NCI-H524 (cell line): ENCODE measurements at regions not wholly inside any gene's neighbourhood (a gene's known extent, or its start where the extent isn't known, plus 50 kb on each side); places are given as distances from the start of the nearest gene placed in this dataset.

ENCODE experiments used
- DNase-seq, 2 experiments: peaks; one replicate each; lab custom pipeline; 2025; lab: John Stamatoyannopoulos, UW

GRCh38 chr9:17018540-17019196, 116.2 kb upstream of the CNTLN start:
- no peak for DNase-seq

- DNase-seq = no peak
These were observed 116.8 kb upstream of the CNTLN start for GRCh38 chr9:17017931-17018491.

DNA sequence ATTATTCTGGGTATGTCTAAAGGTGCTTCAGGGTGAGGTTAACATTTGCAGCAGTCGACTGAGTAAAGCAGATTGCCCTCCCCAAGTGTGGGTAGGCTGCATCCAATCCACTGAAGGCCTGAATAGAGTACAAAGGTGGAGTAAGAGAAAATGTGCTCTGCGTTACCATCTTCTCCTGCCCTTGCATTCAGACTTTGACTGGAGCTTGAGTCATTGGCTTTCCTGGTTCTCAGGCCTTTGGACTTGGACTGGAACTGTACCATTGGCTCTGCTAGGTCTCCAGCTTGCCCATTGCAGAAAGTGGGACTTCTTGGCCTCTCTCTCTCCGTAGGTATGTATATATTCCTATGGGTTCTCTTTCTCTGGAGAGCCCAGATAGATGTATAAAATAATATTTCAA, 120.9 kb upstream of the CNTLN start:
- DNase-seq = no peak

GRCh38 chr9:17013010-17013409, 121.8 kb upstream of the CNTLN start:
- DNase-seq = no peak

GRCh38 chr9:17011880-17012279, 123.0 kb upstream of the CNTLN start:
- DNase-seq = no peak

GRCh38 chr9:17009071-17009470, 125.8 kb upstream of the CNTLN start:
- no peak for DNase-seq

GRCh38 chr9:17005056-17005823, 129.6 kb upstream of the CNTLN start:
- no peak for DNase-seq

DNA sequence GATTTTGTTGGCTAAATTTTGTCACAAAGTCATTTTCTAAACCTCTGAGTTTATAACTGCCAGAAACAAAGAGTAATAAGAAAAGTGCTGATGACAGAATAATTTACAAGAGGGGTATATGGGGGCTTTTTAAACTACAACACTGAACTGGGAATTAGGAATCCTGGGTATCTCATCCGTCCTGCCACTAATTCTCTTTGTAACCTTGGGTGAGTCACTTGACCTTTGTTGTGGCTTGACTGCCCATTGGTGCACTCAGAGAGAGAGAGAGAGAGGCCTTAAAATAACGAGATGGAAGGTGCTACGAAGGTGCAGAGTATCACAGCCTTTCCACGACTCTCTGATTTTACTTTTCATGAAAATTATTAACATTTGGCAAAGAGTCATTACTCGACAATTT, 130.3 kb upstream of the CNTLN start:
- no peak for DNase-seq

GRCh38 chr9:17003576-17004240, 131.1 kb upstream of the CNTLN start:
- no peak for DNase-seq

DNA sequence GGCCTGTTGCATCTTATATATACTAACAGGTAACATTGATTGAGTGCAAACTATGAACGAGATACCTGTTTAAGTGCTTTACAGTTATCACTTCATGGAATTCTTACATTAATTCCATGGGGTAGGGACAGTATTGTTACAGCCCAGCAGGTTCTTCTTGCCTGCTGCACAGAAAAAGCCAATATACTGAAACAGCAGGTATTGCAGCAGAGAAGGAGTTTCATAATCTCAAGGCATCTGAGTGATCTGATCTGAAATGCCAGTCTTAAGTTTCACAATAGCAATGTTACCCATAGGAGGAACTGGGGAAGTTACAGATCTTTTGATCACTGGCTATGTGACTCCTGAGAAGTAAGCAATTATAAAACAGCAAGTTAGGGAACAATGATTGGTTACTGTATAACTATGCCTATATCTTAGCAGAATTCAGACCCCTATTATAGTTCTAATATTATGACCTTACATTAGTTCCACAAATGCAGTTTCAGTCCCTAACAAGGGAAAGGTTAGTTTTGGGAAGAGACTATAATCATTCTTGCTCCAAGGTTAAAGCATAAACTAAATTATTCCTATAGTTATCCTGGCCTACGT, 126.5 kb upstream of the BNC2 start:
- DNase-seq = no peak

DNA sequence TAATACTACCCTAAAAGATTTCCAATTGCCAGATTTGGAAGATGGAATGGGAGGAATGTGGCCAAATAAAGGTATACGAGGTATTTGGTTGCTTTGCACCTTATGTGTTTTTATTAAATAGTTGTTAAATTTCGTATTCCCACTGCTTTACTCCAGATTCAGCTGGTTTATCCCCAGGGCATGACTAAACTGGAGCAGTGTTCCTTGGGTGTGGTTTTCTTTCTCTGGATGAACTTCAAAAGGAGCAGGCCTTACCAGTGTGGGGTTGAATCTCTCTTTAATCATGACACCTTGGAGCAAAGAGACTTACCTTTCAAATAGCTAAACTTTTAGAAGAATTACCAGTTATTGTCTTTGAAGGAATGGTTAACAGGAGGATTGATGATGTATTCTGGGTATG, 121.7 kb upstream of the BNC2 start:
- DNase-seq = no peak

DNA sequence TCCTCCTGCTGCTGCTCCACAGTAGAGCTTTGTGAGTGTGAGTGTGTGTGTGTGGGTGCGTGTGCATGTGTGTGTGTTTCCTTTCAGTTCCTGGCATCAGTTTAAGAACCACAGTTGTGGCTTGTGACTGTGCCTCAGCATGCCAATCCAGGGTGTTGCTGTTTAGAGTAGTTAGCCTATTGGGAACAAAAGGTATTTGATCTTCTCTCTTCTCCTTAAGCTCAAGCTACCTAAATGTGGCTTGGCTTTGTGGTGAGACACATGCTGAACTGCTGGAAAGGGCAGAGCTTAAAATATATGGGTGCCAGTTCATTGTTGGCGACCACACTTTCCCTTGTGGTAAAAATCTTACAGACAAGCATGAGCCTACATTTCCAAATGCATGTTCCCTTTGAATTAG, 116.6 kb upstream of the BNC2 start:
- no peak for DNase-seq

- DNase-seq = no peak
These were observed 116.1 kb upstream of the BNC2 start for GRCh38 chr9:16986556-16986955.

GRCh38 chr9:16985559-16986348, 115.3 kb upstream of the BNC2 start:
- DNase-seq = no peak

DNA sequence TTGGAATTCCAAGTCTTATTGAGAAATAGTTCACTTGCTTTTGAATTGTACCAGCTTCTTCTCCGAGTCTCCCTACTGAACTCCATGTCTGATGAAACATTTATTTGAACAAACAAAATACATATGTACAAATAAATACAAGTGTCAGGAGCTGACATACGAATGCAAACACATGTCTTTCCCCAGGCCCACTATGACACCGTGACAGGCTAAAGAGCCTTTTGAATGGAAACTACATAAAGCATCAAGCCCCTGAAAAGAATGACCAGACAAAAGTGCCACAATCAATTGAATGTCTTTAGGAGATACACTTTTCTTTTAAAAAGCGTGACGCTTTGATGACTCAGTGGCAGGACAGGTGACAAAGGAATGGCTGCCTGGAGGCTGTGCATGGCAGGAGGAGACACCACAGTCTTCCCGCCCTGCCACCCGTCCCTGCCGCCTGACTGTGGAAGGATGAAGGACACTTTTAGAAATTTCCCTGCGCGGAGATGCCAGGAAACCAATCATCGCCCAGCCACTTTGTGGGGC, 112.4 kb upstream of the BNC2 start:
- no peak for DNase-seq

DNA sequence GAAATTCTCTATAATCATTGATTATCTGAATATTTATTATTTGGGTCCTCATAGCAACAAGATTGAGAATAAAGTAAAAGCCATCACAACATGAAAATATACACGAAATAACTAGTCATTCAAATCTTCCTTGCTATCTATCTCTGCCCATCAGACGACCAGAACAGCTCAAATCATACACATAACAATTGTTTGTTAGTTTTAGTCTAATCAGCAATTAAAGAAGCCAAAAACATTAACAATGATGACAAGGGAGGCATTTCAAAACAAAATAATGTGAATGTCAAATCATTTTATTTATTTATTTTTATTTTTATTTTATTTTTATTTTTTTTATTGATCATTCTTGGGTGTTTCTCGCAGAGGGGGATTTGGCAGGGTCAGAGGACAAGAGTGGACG, 106.0 kb upstream of the BNC2 start:
- no peak for DNase-seq

GRCh38 chr9:16974436-16974835, 104.0 kb upstream of the BNC2 start:
- DNase-seq = peak in 1 of 2 experiments; percentile 66

- DNase-seq = no peak
These were observed 99.9 kb upstream of the BNC2 start for GRCh38 chr9:16970321-16970720.

DNA sequence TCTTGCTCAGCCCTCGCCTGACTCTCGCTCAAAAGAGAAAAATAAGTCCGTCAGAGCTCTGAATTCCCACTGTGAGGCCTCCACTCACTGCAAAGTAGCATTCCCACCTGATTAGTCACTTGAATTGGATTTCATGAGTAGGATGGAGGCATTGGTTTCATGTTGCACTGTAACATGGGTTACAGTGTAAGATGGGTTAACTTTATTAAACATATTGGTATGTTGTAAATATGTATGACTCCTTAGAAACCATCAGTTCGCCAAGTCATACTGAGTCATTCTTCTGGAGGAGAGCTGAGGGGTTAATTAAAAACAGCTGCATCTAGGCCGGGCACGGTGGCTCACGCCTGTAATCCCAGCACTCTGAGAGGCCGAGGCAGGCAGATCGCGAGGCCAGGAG, 93.8 kb upstream of the BNC2 start:
- DNase-seq = no peak

GRCh38 chr9:16960084-16960483, 89.6 kb upstream of the BNC2 start:
- no peak for DNase-seq

DNA sequence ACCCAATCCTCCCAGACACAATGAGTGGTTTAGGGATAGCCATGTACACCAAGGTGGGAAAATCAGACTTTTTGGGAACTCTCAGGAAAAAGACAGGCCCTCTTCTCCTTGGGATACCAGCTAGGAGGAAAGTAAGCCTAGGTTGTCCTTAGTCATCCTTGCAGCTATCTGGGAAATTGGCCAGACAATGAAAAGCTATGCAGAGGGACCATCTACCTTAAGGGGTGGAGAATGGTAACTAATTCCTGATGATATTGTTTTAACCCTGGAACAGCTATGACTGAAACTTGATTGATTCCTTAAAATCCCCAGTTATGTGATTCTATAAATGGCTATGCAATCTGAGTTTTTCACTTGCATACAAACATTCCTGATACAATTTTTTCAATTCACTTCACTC, 88.9 kb upstream of the BNC2 start:
- no peak for DNase-seq
